ENCODE measurements at regions not wholly inside any gene's neighbourhood (a gene's known extent, or its start where the extent isn't known, plus 50 kb on each side); places are given as distances from the start of the nearest gene placed in this dataset.

GRCh38 chr1:30607723-30608122 is 115.7 kb downstream of the MATN1 start:
- no peak for DNase-seq

GRCh38 chr1:30606166-30606565 is 117.2 kb downstream of the MATN1 start:
- DNase-seq: no peak

- DNase-seq: no peak
Measured at GRCh38 chr1:30605441-30605920, 117.9 kb downstream of the MATN1 start.

GRCh38 chr1:30604801-30605440 is 118.5 kb downstream of the MATN1 start:
- no peak for DNase-seq

- no peak for DNase-seq
Measured at GRCh38 chr1:30603081-30603858, 120.1 kb downstream of the MATN1 start.

GRCh38 chr1:30601316-30602085 is 121.9 kb downstream of the MATN1 start:
- no peak for DNase-seq

GRCh38 chr1:30600706-30601105 is 122.7 kb downstream of the MATN1 start:
- no peak for DNase-seq

- DNase-seq: no peak
Measured at GRCh38 chr1:30600258-30600657, 123.1 kb downstream of the MATN1 start.

- DNase-seq: no peak
Measured at GRCh38 chr1:30599721-30600120, 123.7 kb downstream of the MATN1 start.

- no peak for DNase-seq
Measured at GRCh38 chr1:30598571-30599114, 124.7 kb downstream of the MATN1 start.

- DNase-seq: no peak
Measured at GRCh38 chr1:30597711-30598110, 125.7 kb downstream of the MATN1 start.

GRCh38 chr1:30596891-30597290 is 126.5 kb downstream of the MATN1 start:
- no peak for DNase-seq

GRCh38 chr1:30596470-30596869 is 126.9 kb downstream of the MATN1 start:
- no peak for DNase-seq

GRCh38 chr1:30589083-30589482 is 134.3 kb downstream of the MATN1 start:
- DNase-seq: no peak

GRCh38 chr1:30588311-30589073 is 134.9 kb downstream of the MATN1 start:
- DNase-seq: no peak

- no peak for DNase-seq
Measured at GRCh38 chr1:30586671-30587070, 136.7 kb downstream of the MATN1 start.

GRCh38 chr1:30579580-30579979 is 143.8 kb downstream of the MATN1 start:
- DNase-seq: no peak

GRCh38 chr1:30575066-30575465 is 148.3 kb downstream of the MATN1 start:
- DNase-seq: no peak

GRCh38 chr1:30572192-30572591 is 151.2 kb downstream of the MATN1 start:
- DNase-seq: no peak

- DNase-seq: no peak
Measured at GRCh38 chr1:30571380-30571779, 152.0 kb downstream of the MATN1 start.

- no peak for DNase-seq
Measured at GRCh38 chr1:30569384-30569783, 154.0 kb downstream of the MATN1 start.

GRCh38 chr1:30562559-30562958 is 160.8 kb downstream of the MATN1 start:
- DNase-seq: no peak

- DNase-seq: no peak
Measured at GRCh38 chr1:30551603-30552002, 171.8 kb downstream of the MATN1 start.
